GM19397 (cell line): ENCODE measurements at regions not wholly inside any gene's neighbourhood (a gene's known extent, or its start where the extent isn't known, plus 50 kb on each side); places are given as distances from the start of the nearest gene placed in this dataset.

ENCODE experiments used
- ATAC-seq: cut with Tn5 transposase; IDR thresholded peaks from one replicate; pipeline ENCODE4 v1.9.1; 2021; ENCODE audit warnings: mild to moderate bottlenecking, moderate library complexity; ENCODE audit not compliant: unreplicated experiment

DNA sequence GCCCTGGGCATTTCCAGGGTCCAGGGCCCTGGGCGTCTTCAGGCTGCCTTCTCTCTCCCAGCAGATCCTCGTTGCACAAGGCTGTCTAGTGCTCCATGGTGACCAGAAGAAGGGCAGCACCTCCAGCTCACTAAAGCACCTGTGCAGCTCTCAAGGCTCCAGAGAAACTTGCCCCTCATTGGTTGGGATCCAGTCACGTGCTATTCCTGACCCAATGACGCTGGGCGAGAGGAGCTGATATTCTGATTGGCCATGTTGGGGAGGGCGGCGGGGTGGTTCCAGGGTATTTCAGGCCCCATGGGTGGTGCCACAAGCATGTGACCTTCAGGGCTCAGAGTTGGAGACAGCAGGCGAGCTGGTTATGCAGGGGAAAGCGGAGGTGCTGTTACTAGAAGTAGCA, 309.1 kb downstream of the TOX3 start:
- ATAC-seq: no peak

DNA sequence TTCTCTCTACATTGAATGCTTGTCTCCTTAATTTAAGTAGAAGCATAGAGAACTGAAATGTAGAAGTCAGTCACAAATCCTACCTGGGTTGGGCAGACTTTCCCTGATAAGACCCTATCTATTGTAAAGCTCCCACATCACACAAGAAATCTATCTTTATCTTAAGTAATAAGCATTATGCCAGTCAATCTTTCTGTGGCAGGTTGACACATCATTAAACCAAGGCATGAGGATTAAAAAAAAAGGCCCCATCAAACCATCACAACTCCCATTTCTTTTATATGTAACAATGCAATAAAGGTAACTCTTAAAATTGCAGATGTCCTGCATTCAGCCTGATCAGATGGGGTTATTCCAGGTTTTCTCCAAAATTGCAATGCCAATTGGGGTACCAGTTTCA, 311.8 kb downstream of the TOX3 start:
- no peak for ATAC-seq

DNA sequence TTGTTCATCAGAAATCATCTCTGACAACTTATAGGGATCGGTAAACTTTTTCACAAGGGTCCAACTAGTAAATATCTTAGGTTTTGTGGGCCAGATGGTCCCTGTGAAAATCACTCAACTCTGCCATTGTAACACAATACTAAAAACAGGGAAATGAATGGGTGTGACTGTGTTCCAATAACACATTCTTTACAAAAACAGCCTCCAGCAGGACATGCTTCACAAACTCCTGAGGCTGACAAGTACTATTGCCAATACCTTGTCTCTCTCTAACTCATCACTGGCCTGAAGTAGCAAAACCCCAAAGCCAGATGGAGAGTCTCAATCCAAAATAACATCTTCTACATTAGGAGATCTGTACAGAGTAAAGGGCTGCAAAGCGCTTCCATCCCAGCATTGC, 312.3 kb downstream of the TOX3 start:
- ATAC-seq: no peak

DNA sequence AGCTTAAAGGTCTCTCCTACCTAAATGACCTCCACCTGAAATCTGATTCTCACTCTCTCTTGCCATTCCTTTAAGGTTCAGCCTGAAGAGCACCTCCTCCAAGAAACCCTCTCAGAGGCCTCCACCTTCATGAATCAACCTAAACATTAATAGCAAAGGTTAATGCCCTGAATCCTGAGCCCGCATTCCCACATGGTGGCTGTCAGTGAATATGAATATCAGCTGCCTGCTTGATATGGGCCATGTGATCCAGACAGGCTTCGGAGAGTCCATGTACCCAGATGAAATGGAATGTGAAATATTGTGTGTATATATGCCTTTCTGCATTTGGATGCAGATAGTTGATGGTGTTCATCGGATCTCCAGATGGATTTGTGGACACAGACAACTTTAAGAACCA, 317.5 kb downstream of the TOX3 start:
- ATAC-seq: no peak

DNA sequence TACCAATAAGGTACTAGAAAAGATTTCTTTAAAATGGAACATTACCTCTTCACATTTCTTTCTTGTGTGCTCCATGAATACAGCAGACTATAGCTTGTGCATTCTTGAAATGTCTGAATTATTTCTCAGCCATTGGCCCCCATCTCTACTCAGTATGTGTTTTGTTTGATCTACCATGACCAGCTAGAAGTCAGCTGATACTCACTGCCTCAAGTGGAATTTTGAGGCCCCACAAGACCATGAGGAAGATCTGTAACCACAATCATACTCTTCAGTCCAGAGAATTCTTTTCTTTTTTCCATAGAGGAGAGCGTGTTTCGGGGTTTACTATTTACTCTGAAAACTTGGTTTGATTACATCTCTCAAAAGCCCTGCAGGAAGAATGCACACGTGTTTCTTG, 319.1 kb downstream of the TOX3 start:
- no peak for ATAC-seq

DNA sequence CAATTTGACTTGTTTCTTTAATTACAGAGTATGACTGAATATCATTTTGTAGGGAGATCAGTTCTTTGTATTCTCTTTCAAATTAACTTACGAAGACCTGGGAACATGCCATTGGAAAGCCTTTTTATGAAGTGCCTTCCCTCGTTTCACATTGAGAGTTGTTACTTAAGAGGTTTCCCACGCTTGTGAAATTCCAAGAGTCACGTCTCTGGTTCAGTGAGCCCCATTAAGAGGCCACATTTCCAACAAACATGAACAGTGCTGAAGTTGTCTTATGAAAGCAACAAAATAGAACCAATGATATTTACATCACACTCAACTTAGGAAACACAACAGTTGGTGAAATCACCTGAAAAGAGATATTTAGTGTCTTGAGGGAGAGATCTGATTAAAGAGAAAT, 334.1 kb downstream of the TOX3 start:
- no peak for ATAC-seq

DNA sequence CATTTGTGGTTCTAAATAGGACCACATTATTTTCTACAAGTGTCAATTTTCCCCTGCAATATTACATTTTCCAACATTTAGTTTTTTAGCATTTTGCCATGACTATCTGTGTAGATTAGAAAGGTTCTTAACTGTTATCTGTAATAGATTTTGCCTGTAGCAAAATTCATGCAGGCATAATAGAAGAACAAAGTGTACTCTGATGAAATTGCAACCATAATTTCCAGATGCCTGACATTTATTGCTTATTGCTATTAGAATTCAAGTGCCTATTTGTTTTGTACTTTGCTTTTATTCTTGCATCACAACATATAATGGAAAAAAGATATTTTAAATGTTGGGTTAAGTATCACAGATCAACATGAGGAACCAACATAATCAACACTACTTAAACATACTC, 337.7 kb downstream of the TOX3 start:
- ATAC-seq: no peak

DNA sequence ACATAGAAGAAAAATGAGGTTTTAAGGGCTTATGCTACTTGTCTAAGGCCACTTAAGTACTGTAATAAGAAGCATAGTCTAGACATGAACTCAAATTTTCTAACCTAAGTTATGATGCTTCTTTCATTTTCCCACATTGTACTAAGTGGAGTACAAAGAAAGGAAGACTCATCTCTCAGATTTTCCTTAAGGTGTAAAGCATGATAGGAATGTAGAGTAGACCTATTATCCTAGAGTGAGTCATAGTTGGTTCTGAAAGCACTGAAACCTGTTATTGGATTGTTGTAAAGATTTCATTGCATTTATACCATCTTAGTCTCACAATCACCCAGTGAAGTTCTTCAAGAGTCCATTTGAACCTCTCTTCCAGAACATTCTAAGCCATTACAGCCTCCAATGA, 343.8 kb downstream of the TOX3 start:
- no peak for ATAC-seq

DNA sequence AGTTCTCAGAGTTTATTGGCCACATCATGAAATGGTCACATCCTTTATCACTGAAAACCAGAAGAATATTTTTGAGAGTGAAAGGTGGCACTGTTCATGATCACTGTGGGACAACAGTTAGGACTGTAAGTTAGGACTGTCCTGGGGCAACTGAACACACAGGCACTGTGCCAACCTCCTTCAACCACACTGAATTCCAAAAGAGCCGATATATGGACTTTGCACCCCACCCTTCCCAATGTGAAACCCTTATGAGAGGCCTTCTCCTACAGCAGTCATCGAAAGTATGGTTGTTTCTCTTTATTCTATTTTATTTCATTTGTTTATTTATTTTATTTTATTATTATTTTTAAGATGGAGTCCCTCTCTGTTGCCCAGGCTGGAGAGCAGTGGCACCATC, 353.5 kb downstream of the TOX3 start:
- no peak for ATAC-seq

DNA sequence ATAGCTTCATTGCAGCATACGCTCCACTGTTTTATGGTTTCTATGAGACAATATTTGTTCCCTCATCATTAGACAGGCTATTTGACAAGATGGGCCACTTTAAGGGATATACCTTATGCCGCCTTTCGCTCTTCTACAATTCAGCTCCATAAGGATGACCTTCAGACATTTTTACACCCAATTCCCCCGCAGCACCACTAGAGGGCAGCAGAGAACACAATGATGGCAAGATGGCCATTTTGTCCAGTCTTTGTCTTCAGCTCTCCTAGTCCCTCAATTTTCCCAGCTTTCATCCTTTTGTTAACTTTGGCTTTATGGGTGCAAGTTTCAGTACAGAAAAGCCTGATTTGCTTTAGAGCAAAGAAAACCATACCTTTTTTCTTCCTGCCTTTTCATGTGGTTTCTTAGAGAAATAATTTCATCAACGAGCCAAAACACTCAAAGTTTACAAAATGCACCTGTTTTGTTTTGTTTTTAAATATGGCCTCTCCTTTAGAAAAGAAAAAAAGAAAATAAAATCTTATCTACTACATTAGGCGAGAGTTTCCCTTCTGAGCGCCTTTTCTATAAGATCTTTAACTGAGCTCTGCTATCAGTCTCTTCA, 355.3 kb downstream of the TOX3 start:
- no peak for ATAC-seq

DNA sequence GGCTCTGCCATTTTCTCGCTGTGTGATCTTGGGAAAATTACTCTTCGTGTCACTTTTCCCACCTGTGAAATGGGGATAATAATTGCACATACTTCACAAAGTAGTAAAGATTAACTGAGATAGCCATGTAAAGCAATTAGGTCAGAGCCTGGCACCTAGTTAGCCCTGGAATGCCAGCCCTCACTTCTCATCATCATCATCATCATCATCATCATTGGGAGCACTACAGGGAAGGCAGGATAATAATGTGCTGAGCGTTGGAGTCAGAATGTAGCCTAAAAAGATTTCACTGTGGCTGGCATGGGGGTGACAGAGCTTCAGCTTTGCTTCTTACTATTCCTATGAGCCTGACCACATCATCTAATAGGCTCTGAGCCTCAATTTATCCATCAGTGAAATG, 362.6 kb downstream of the TOX3 start:
- no peak for ATAC-seq

DNA sequence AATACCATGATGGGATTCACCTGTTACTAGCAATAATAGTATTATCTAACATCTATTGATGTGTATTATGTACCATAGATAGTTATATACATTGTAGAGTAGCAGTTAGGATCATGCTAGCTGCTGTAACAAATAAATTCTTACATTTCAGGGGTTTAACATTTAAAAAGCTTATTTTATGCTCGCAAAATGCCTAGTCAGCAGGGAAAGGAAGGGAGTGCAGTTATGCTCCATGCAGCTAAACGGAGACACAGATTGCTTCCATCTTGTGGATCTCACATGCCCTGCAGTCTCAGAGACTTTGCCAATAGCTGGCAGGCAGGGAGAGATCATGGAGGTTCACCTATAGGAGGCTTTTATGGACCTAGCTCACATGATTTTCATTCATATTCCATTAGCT, 364.1 kb downstream of the TOX3 start:
- no peak for ATAC-seq

DNA sequence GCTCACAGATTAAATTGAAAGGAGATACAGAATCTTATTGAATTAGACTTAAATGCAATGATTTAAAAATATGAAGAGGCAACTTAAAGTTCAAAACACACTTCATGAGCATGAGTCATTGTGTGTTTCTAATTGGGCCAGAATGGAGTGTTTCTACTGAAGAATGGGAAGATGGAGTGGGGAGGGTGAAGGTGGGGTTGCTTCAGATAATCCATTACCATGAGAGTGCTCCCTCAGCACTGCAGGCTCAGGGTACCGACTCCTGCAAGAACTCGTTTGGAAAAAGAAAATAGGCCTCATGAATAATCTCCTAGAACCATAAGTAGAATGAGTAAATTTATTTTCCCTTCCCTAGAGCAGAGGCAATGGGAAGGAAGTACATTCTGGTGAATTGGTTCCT, 372.8 kb downstream of the TOX3 start:
- ATAC-seq: no peak

DNA sequence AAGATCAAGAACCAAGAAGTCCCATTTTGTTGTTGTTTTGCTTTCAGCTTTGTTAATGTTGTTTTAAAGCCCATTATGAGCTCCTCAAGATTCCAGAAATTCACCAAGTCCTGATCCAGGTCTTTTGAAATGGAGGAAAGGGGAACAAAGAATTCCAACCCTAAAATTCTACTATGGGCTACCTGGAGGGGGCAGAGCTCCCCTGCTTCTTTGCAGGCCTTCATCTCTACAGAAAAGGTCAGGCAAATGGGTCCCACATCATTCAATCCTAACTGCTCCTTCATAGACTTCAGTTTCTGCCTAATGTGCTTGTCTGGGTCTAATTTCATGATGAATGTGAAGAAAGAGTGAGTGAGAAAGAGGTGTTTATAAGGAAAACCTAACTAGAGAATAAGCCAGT, 375.5 kb downstream of the TOX3 start:
- ATAC-seq: no peak

DNA sequence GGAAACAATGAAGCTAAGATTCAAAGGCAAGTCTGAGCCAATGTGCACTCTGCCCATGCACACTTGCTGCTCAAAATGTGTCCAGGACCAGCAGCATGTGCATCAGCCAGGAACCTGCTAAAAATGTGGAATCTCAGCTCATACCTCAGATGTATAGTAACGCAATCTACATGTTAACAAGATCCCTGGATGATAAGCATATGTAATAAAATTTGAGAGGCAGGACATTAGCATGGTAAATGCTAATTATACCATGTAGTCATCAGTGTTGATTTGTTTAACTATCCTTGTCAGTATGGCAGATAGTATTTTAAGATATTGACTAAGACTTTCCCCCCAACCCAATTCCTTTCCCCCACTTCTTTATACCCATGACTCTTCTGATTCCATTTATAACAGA, 379.6 kb downstream of the TOX3 start:
- no peak for ATAC-seq

DNA sequence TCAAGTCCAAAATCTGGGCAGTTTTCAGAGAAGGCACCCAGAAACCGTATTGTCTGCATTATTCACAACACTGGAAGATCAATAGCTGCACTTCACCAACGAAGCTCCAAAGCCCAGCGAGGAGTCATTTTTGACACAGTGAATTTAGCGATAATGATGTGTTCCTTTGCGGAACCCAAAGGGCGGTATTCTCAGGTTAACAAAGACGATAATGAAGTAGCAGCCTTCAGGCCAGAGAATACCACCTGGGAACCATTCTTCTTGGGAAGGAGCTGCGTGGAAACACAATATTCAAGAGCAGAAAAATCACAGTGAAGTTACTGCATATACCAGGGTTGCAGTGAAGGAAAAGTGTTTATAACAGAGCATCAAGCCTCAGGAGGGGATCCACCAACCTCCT, 381.0 kb downstream of the TOX3 start:
- ATAC-seq: no peak

DNA sequence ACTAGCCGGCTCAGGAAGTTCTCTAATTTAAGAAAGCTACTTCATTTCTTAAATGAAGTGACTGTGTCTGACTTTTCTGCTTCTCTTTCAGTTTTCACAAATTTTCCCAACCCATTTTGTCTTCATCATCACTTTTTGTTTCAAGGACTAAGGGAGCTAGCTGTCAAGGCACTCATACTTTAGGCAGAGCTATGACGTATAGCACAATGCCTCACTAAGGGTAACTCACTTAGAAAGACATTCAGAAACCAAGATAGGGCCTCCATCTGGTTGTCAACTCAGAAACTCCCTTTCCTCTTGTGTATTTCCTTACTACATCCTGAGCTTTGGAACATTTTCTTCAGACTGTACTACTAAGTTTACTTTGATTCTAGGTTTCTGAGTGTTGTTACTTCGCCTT, 397.9 kb downstream of the TOX3 start:
- no peak for ATAC-seq

DNA sequence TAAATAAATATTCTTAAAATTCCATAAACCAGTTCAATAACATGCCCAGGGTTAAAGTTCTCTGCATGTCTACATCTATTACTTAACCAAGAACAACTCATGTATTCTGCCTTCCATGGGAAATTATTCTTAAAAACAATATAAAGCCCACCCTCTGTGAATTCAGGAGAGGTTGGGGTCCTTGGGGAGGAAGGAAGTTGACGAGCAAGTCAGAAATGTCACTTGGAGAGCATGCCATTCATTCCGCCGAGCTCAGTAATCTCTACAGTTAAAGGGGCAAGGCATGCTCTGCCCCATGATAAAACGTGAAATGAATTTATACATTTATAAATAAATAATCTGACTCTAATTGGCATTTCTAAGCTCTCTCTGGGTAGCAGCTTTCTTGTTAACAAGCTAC, 405.1 kb downstream of the TOX3 start:
- no peak for ATAC-seq

DNA sequence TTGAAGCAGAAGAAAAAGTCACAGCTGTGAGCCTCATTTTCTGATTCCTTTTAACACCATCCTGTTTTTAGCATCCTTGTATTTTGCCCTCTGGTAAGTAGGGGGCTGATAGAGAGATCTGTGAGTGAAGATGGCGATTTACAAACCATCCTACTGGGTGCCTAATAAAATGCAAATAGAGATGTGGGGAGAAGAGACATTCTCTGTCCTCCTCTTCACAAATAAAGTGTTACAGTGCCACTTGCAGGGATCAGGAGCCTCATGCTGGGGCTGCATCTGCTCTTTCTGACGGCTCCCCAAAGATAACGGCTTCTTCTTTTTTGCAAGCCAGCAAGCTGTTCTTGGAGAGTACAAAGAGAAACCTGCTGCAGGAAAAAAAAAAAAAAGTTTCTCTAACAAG, 418.6 kb downstream of the TOX3 start:
- ATAC-seq: no peak

DNA sequence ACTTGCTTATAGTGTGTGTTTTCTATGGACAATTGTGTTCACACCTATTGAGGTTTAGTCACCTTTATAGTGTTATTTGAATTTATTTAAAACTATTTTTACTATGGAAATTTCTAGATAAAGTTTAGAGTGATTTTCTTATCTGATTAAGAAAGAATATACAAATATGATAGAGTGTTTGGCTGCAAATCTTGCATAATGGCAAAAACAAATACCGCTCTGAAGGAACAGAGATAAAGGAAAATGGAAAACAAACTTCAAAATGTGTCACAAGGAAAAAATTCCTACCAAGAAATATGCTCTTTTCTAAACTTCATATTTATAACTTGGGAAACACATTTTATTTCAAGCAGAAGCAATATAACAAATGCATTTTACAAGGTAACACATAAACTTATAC, 423.1 kb downstream of the TOX3 start:
- ATAC-seq: no peak

DNA sequence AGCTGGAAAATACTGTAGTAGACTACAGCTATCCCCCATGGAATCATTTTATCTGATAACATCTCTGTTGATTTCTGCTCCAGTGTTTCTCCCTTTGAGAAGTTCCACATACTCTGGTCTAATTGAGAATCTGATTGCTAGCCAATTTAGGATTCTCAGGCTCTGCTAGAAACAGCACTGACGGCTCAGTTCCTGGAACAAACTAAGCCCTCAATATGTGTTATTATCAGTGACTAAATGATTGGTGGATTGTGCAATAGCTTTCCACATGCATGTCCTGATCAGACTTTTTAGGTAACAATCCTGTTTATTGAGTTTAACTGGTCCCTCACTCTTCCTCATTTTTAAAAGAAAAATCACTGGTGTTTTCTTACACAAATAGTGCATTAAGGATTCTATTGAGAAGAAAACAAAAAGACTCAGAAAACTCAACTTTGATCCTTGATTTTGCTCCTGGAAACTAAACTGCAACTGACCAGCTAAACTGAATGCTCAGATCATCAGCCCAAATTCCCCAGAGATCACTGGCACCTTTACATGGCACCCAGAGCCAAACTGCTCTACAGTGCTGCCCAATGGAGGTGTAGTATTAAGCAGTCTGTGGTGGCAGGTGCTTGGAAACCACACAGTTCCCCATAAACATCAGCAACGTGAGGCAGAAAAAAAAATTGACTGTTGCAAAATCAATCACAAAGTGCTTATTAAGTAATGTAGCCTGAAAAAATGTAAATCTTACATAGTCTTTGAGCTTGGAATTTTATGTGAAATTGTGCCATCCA, 423.7 kb downstream of the TOX3 start:
- ATAC-seq: no peak

DNA sequence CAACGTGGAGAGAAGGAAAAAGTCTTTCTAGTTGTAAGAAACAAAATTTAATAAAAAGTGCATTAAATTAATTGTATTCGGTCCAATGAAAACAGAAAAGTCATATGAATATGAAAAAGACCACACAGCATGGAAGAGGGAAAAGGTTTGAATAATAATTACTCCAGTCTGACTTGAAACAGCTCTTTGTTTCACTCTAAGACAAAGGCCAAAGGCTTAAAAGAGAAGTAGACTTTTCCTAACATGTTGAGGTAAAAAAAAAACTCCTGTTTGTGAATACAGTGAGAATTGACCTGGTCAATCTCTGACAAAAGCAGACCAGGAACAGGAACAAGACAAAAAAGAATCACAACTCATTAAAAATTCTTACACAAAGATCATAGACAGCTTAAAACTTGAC, 429.8 kb downstream of the TOX3 start:
- no peak for ATAC-seq

DNA sequence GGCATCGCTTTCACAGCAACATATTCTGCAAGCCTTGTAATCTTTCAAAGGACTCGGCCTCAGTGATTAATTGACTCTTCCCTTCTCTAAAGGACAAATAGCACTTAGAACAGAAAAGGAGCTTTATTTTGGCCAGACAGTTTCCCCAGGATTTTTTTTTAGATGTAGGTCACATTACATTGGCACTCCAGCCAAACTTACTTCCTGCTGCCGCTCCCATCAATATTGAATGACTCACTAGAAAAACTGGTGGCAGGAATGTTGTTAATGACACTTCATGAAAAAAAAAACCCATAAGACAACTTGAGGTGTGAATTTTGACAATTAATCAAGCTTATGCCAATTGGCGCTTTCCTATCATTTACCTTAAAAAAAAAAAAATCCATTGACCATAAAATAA, 432.6 kb downstream of the TOX3 start:
- no peak for ATAC-seq
